ENCODE measurements at regions not wholly inside any gene's neighbourhood (a gene's known extent, or its start where the extent isn't known, plus 50 kb on each side); places are given as distances from the start of the nearest gene placed in this dataset.

GRCh38 chr1:14318830-14319229 lies 279.7 kb upstream of the KAZN start:
- TF ChIP-seq CTCF (IDR thresholded peaks at IDR 0.05) (no peak), POLR2A (IDR thresholded peaks at IDR 0.05) (no peak)
